Panc1 (cell line): ENCODE measurements at regions not wholly inside any gene's neighbourhood (a gene's known extent, or its start where the extent isn't known, plus 50 kb on each side); places are given as distances from the start of the nearest gene placed in this dataset.

Experiments used
- ATAC-seq: fragments of 200-7000 bp; cut with Tn5 transposase; 2 replicates; pipeline ENCODE4 v1.9.1; 2020; ENCODE audit warnings: mild to moderate bottlenecking, moderate library complexity
- BruUV-seq: library from RNA; stranded (reverse); fragments of 400-500 nt; replicated peaks from 2 replicates; lab custom pipeline; 2021; lab: Mats Ljungman, UMichigan
- CTCF ChIA-PET: fragments of 300-600 bp; sonication (Branson Sonifier 250); formaldehyde crosslinking; loops from one replicate; lab custom pipeline; 2022; ENCODE audit warnings: antibody characterized with exemption; lab: Charles Lee
- POLR2A ChIA-PET: fragments of 300-600 bp; sonication (Branson Sonifier 250); formaldehyde crosslinking; loops from one replicate; lab custom pipeline; 2022; ENCODE audit warnings: antibody characterized with exemption; lab: Charles Lee
- DNase-seq: peaks from one replicate; pipeline ENCODE4 v3.0.0-alpha.2; 2010; ENCODE audit warnings: low read depth, low spot score
- H3K27ac ChIP-seq: 2 replicates; pipeline ENCODE4 v1.5.1; 2011; ENCODE audit warnings: mild to moderate bottlenecking, low read length, inconsistent platforms
- H3K27me3 ChIP-seq: fragments of 200-500 bp; sonication (Bioruptor generic); 2 replicates; pipeline ENCODE4 v1.6.0; 2014; ENCODE audit warnings: low read length, inconsistent platforms; ENCODE audit not compliant: control insufficient read depth, insufficient read depth
- H3K36me3 ChIP-seq: fragments of 200-500 bp; sonication (Bioruptor generic); 2 replicates; pipeline ENCODE4 v1.5.1; 2014; ENCODE audit warnings: inconsistent platforms, mild to moderate bottlenecking, low read length, moderate library complexity; ENCODE audit not compliant: control insufficient read depth, insufficient read depth
- H3K4me1 ChIP-seq: 2 replicates; pipeline ENCODE4 v1.5.1; 2011; ENCODE audit warnings: inconsistent platforms, mild to moderate bottlenecking, low read length, moderate library complexity; ENCODE audit not compliant: control insufficient read depth, insufficient read depth
- H3K4me3 ChIP-seq, 2 experiments: 2 replicates each; pipeline ENCODE4 v1.5.1; 2011 to 2012; ENCODE audit warnings: low read depth in 2 of 2, low read length in 2 of 2, mild to moderate bottlenecking in 2 of 2, inconsistent platforms in 1 of 2, moderate library complexity in 1 of 2
- H3K9me3 ChIP-seq: fragments of 200-500 bp; sonication (Bioruptor generic); 2 replicates; pipeline ENCODE4 v1.5.1; 2014; ENCODE audit warnings: low read depth, mild to moderate bottlenecking, inconsistent platforms, low read length, moderate library complexity; ENCODE audit not compliant: control insufficient read depth, insufficient read depth
- POLR2AphosphoS5 ChIP-seq: IDR thresholded peaks from 2 replicates; pipeline ENCODE4 v1.6.1; 2012; ENCODE audit warnings: mild to moderate bottlenecking, low read depth, low read length, moderate library complexity
- SIN3A ChIP-seq: IDR thresholded peaks from 2 replicates; pipeline ENCODE4 v1.6.1; 2012; ENCODE audit warnings: low read depth, mild to moderate bottlenecking, low read length, moderate library complexity, borderline replicate concordance; ENCODE audit not compliant: insufficient read depth
- TCF7L2 ChIP-seq: IDR thresholded peaks from 2 replicates; pipeline ENCODE4 v1.6.1; 2011; ENCODE audit warnings: mild to moderate bottlenecking, low read depth, low read length, inconsistent platforms
- in situ Hi-C: cut with HindIII; loops from 2 replicates; pipeline ENCODE4 v1.10.0; 2016; ENCODE audit warnings: low sequenced_read_pairs, low pct_unique_long_range_greater_than_20kb
- intact Hi-C: fragments of 100-400 bp; cut with micrococcal nuclease; formaldehyde crosslinking; loops from one replicate; pipeline ENCODE4 v1.10.0; 2022; ENCODE audit not compliant: unreplicated experiment
- TF ChIP-seq, protein P1 (sequence below): fragments of 450-650 bp; IDR thresholded peaks from 2 replicates; pipeline ENCODE4 v1.5.1; 2017; ENCODE audit warnings: mild to moderate bottlenecking
- TF ChIP-seq, protein P2 (sequence below), 2 experiments: IDR thresholded peaks; 2 replicates each; pipeline ENCODE4 v1.6.1; 2011 to 2012; ENCODE audit warnings: low read depth in 2 of 2, control low read depth in 1 of 2, low read length in 1 of 2, mild to moderate bottlenecking in 1 of 2, moderate library complexity in 1 of 2; ENCODE audit not compliant: insufficient read depth in 1 of 2

DNA sequence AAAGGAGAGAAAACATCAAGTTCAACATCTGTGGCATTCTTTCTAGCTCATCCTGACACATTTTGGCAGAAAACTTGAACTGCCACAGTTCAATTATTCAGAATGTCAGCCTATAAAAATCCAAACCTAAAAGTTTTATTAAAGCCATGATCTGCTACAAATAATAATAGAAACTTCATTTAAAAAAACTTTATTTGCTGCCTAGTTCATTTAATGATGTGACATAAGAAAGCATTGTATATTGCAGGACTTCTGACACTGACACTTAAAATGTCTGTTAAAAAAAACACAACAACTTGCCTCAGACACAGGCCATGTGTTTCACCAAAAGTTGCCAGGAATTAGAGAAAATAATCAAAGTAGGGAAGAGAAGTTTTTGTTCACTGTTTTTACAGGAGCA is 88.3 kb upstream of the HTR1E start:
- no peak for ATAC-seq
- CTCF ChIA-PET = no interaction called here
- no peaks in the 10 kb centered on the region for H3K36me3 ChIP-seq
- H3K27ac ChIP-seq = no peak overlapping the region
- no peak for DNase-seq
- POLR2A ChIA-PET = no interaction called here
- in situ Hi-C loops (no loop called here), intact Hi-C loops (no loop called here)
- TF ChIP-seq POLR2AphosphoS5 (no peak), TCF7L2 (no peak)
- TF ChIP-seq, protein P1, sequence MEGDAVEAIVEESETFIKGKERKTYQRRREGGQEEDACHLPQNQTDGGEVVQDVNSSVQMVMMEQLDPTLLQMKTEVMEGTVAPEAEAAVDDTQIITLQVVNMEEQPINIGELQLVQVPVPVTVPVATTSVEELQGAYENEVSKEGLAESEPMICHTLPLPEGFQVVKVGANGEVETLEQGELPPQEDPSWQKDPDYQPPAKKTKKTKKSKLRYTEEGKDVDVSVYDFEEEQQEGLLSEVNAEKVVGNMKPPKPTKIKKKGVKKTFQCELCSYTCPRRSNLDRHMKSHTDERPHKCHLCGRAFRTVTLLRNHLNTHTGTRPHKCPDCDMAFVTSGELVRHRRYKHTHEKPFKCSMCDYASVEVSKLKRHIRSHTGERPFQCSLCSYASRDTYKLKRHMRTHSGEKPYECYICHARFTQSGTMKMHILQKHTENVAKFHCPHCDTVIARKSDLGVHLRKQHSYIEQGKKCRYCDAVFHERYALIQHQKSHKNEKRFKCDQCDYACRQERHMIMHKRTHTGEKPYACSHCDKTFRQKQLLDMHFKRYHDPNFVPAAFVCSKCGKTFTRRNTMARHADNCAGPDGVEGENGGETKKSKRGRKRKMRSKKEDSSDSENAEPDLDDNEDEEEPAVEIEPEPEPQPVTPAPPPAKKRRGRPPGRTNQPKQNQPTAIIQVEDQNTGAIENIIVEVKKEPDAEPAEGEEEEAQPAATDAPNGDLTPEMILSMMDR = no peak
- TF ChIP-seq, protein P2, sequence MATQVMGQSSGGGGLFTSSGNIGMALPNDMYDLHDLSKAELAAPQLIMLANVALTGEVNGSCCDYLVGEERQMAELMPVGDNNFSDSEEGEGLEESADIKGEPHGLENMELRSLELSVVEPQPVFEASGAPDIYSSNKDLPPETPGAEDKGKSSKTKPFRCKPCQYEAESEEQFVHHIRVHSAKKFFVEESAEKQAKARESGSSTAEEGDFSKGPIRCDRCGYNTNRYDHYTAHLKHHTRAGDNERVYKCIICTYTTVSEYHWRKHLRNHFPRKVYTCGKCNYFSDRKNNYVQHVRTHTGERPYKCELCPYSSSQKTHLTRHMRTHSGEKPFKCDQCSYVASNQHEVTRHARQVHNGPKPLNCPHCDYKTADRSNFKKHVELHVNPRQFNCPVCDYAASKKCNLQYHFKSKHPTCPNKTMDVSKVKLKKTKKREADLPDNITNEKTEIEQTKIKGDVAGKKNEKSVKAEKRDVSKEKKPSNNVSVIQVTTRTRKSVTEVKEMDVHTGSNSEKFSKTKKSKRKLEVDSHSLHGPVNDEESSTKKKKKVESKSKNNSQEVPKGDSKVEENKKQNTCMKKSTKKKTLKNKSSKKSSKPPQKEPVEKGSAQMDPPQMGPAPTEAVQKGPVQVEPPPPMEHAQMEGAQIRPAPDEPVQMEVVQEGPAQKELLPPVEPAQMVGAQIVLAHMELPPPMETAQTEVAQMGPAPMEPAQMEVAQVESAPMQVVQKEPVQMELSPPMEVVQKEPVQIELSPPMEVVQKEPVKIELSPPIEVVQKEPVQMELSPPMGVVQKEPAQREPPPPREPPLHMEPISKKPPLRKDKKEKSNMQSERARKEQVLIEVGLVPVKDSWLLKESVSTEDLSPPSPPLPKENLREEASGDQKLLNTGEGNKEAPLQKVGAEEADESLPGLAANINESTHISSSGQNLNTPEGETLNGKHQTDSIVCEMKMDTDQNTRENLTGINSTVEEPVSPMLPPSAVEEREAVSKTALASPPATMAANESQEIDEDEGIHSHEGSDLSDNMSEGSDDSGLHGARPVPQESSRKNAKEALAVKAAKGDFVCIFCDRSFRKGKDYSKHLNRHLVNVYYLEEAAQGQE (IDR thresholded peaks at IDR 0.05; ENCODE audit: insufficient read depth in 1 of 2, low read depth in 2 of 2, low read length in 1 of 2) = no peak
- no peaks in the 10 kb centered on the region for H3K4me1 ChIP-seq
- H3K27me3 ChIP-seq = no peaks in the 10 kb centered on the region
- no TSS peak for BruUV-seq
- H3K9me3 ChIP-seq = no peaks in the 10 kb centered on the region
- no peak overlapping the region for H3K4me3 ChIP-seq

GRCh38 chr6:86832686-86833085 is 104.6 kb upstream of the HTR1E start:
- no peak overlapping the region for H3K4me3 ChIP-seq
- TF ChIP-seq, protein P1 = no peak
- no peak for TF ChIP-seq TCF7L2
- TF ChIP-seq, protein P2 (IDR thresholded peaks at IDR 0.05; ENCODE audit: insufficient read depth in 1 of 2, low read depth in 2 of 2, low read length in 1 of 2) = no peak
- no peak for TF ChIP-seq SIN3A
- no peak for TF ChIP-seq POLR2AphosphoS5
- H3K36me3 ChIP-seq = no peaks in the 10 kb centered on the region
- no peaks in the 10 kb centered on the region for H3K4me1 ChIP-seq
- ATAC-seq (no peak), DNase-seq (no peak)
- H3K27me3 ChIP-seq = no peaks in the 10 kb centered on the region
- BruUV-seq = no TSS peak
- intact Hi-C loops (no loop called here), in situ Hi-C loops (no loop called here)
- H3K9me3 ChIP-seq = no peaks in the 10 kb centered on the region
- CTCF ChIA-PET = no interaction called here
- H3K27ac ChIP-seq = no peak overlapping the region
- POLR2A ChIA-PET = no interaction called here
